ENCODE measurements at regions not wholly inside any gene's neighbourhood (a gene's known extent, or its start where the extent isn't known, plus 50 kb on each side); places are given as distances from the start of the nearest gene placed in this dataset.

GRCh38 chr12:92089559-92089958, 56.1 kb downstream of the BTG1 start:
- H3K4me3 ChIP-seq, result no peak overlapping the region
- TF ChIP-seq EZH2phosphoT487 (IDR thresholded peaks at IDR 0.05; ENCODE audit: low read depth, severe bottlenecking, unreplicated experiment), result no peak
- H3K27ac ChIP-seq, result no peak overlapping the region
- H3K27me3 ChIP-seq, result no peaks in the 10 kb centered on the region
- no peak for DNase-seq (ENCODE audit: low spot score)
- H3K4me1 ChIP-seq (ENCODE audit: insufficient read depth), result no peaks in the 10 kb centered on the region
- H2AFZ ChIP-seq, result no peak overlapping the region
- no peaks in the 10 kb centered on the region for H3K79me2 ChIP-seq
- H3K4me2 ChIP-seq, result no peak overlapping the region
- no peaks in the 10 kb centered on the region for H4K20me1 ChIP-seq (ENCODE audit: insufficient read depth, poor library complexity, severe bottlenecking)
- H3K9me3 ChIP-seq (ENCODE audit: low read depth), result no peaks in the 10 kb centered on the region
- no peaks in the 10 kb centered on the region for H3K36me3 ChIP-seq (replicated peaks; ENCODE audit: insufficient read depth, low read depth)
- H3K9me2 ChIP-seq (replicated peaks; ENCODE audit: insufficient read depth), result no peaks in the 10 kb centered on the region

DNA sequence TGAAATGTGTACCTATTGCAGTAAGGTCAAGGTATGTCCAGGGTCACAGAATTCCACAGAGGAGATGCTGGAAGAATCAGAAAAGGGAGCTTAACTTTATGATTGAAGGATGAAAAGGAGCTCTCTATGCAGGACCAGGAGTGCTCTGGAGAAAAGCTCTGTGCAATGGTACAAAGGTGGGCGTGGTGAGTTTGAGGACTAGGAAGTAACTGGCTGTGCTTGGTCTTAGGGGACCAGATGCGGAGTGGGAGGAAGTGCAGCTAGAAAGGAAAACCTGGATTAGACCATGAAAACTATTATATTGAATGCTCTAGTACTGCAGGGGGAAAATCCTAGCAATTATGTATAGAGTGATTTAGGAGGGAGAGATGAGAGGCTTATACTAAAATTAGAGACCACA, 56.8 kb downstream of the BTG1 start:
- no peak overlapping the region for H3K4me3 ChIP-seq
- no peak overlapping the region for H3K27ac ChIP-seq
- H3K9me2 ChIP-seq (replicated peaks; ENCODE audit: insufficient read depth), result no peaks in the 10 kb centered on the region
- H3K4me2 ChIP-seq, result no peak overlapping the region
- no peaks in the 10 kb centered on the region for H3K9me3 ChIP-seq (ENCODE audit: low read depth)
- no peak overlapping the region for H2AFZ ChIP-seq
- H3K79me2 ChIP-seq, result no peaks in the 10 kb centered on the region
- WGBS (ENCODE audit: low lambda C conversion rate, missing lambda C conversion rate), result 95% methylated on average over 2 of the region's 2 CpGs
- H3K27me3 ChIP-seq, result no peaks in the 10 kb centered on the region
- no peaks in the 10 kb centered on the region for H3K4me1 ChIP-seq (ENCODE audit: insufficient read depth)
- H3K36me3 ChIP-seq (replicated peaks; ENCODE audit: insufficient read depth, low read depth), result no peaks in the 10 kb centered on the region
- TF ChIP-seq EZH2phosphoT487 (IDR thresholded peaks at IDR 0.05; ENCODE audit: low read depth, severe bottlenecking, unreplicated experiment) (no peak), EZH2 (IDR thresholded peaks at IDR 0.05; ENCODE audit: borderline replicate concordance) (no peak)
- TF ChIP-seq, protein P1, sequence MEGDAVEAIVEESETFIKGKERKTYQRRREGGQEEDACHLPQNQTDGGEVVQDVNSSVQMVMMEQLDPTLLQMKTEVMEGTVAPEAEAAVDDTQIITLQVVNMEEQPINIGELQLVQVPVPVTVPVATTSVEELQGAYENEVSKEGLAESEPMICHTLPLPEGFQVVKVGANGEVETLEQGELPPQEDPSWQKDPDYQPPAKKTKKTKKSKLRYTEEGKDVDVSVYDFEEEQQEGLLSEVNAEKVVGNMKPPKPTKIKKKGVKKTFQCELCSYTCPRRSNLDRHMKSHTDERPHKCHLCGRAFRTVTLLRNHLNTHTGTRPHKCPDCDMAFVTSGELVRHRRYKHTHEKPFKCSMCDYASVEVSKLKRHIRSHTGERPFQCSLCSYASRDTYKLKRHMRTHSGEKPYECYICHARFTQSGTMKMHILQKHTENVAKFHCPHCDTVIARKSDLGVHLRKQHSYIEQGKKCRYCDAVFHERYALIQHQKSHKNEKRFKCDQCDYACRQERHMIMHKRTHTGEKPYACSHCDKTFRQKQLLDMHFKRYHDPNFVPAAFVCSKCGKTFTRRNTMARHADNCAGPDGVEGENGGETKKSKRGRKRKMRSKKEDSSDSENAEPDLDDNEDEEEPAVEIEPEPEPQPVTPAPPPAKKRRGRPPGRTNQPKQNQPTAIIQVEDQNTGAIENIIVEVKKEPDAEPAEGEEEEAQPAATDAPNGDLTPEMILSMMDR (IDR thresholded peaks at IDR 0.05; ENCODE audit: poor library complexity), result no peak
- no peaks in the 10 kb centered on the region for H4K20me1 ChIP-seq (ENCODE audit: insufficient read depth, poor library complexity, severe bottlenecking)
- no peak for DNase-seq (ENCODE audit: low spot score)

- Histone ChIP-seq H2AFZ (no peak overlapping the region), H3K4me1 (ENCODE audit: insufficient read depth) (no peaks in the 10 kb centered on the region), H3K9me3 (ENCODE audit: low read depth) (no peaks in the 10 kb centered on the region), H3K79me2 (no peaks in the 10 kb centered on the region), H3K4me3 (no peak overlapping the region), H3K9me2 (replicated peaks; ENCODE audit: insufficient read depth) (no peaks in the 10 kb centered on the region), H4K20me1 (ENCODE audit: insufficient read depth, poor library complexity, severe bottlenecking) (no peaks in the 10 kb centered on the region), H3K27me3 (no peaks in the 10 kb centered on the region), H3K27ac (no peak overlapping the region), H3K4me2 (peak overlapping the region; percentile 24), H3K36me3 (replicated peaks; ENCODE audit: insufficient read depth, low read depth) (no peaks in the 10 kb centered on the region)
- no peak for TF ChIP-seq EZH2 (IDR thresholded peaks at IDR 0.05; ENCODE audit: borderline replicate concordance)
- TF ChIP-seq EZH2phosphoT487 (IDR thresholded peaks at IDR 0.05; ENCODE audit: low read depth, severe bottlenecking, unreplicated experiment), result no peak
- TF ChIP-seq, protein P1 (IDR thresholded peaks at IDR 0.05; ENCODE audit: poor library complexity), result no peak
- DNase-seq (ENCODE audit: low spot score), result no peak
- WGBS (ENCODE audit: low lambda C conversion rate, missing lambda C conversion rate), result 40% methylated on average over 1 of the region's 1 CpG
Measured at GRCh38 chr12:92085736-92086040, 60.0 kb downstream of the BTG1 start.

DNA sequence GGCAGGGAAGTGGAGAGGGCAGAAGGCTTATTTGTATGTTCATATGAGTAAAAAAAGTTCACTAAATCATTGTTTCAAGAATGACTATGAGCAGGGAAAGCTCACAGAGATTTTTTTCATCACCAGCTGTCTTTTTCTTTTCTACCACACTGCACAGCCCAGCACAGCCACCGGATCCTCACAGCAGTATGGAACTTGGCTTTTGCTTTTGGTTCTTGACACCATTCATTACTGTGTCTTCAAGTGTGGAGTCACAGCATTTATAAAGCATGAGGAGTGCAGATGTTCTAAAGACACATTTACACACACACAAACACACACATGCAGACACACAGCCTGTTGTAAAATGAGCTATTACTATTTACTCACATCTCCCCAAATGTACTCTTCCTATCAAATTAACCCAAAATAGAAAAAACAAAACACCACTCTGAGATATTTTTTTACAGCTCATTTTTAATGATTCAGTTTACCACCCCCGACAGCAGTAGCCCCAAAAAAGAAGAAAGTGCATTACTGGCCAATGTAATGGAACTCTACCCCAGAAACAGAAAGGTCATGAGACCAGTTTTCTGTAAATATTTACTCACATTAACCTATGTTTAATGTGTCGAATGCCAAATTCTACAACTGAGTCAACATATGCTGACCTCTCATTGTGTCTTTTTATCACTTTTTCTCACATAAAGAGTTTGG, 60.5 kb downstream of the BTG1 start:
- Histone ChIP-seq H2AFZ (no peak overlapping the region), H3K4me2 (peak overlapping the region; percentile 24), H3K9me3 (ENCODE audit: low read depth) (no peaks in the 10 kb centered on the region), H4K20me1 (ENCODE audit: insufficient read depth, poor library complexity, severe bottlenecking) (no peaks in the 10 kb centered on the region), H3K9me2 (replicated peaks; ENCODE audit: insufficient read depth) (no peaks in the 10 kb centered on the region), H3K79me2 (no peaks in the 10 kb centered on the region), H3K4me3 (no peak overlapping the region), H3K27me3 (no peaks in the 10 kb centered on the region), H3K36me3 (replicated peaks; ENCODE audit: insufficient read depth, low read depth) (no peaks in the 10 kb centered on the region), H3K4me1 (ENCODE audit: insufficient read depth) (peaks cover 2% of the 10 kb centered on the region), H3K27ac (no peak overlapping the region)
- 45% methylated on average over 3 of the region's 3 CpGs for WGBS (ENCODE audit: low lambda C conversion rate, missing lambda C conversion rate)
- TF ChIP-seq EZH2phosphoT487 (IDR thresholded peaks at IDR 0.05; ENCODE audit: low read depth, severe bottlenecking, unreplicated experiment), result no peak
- TF ChIP-seq, protein P1 (IDR thresholded peaks at IDR 0.05; ENCODE audit: poor library complexity), result no peak
- no peak for TF ChIP-seq EZH2 (IDR thresholded peaks at IDR 0.05; ENCODE audit: borderline replicate concordance)
- DNase-seq (ENCODE audit: low spot score), result no peak

All from hepatocyte (in vitro differentiated cells).